ENCODE measurements at regions not wholly inside any gene's neighbourhood (a gene's known extent, or its start where the extent isn't known, plus 50 kb on each side); places are given as distances from the start of the nearest gene placed in this dataset.
A peak's percentile ranks its signal among the peaks of the same experiment; 100 is the strongest.

GRCh38 chr13:104759069-104759468 lies 1692.9 kb upstream of the SLC10A2 start:
- Histone ChIP-seq H3K27ac (ENCODE audit: poor library complexity, severe bottlenecking) (no peak overlapping the region), H3K4me3 (ENCODE audit: severe bottlenecking) (no peak overlapping the region), H3K36me3 (ENCODE audit: low read depth) (no peaks in the 10 kb centered on the region), H3K27me3 (ENCODE audit: insufficient read depth, poor library complexity, severe bottlenecking) (no peaks in the 10 kb centered on the region), H3K4me1 (ENCODE audit: insufficient read depth, poor library complexity, severe bottlenecking) (no peaks in the 10 kb centered on the region), H3K9me3 (ENCODE audit: severe bottlenecking) (no peaks in the 10 kb centered on the region)
- no peak for ATAC-seq (ENCODE audit: low read depth)
- DNase-seq (ENCODE audit: low spot score), result no peak
- TF ChIP-seq CTCF (IDR thresholded peaks at IDR 0.05; ENCODE audit: poor library complexity, severe bottlenecking), result no peak

GRCh38 chr13:104757712-104758111 lies 1691.5 kb upstream of the SLC10A2 start:
- ATAC-seq (ENCODE audit: low read depth), result no peak
- no peak overlapping the region for H3K27ac ChIP-seq (ENCODE audit: poor library complexity, severe bottlenecking)

DNA sequence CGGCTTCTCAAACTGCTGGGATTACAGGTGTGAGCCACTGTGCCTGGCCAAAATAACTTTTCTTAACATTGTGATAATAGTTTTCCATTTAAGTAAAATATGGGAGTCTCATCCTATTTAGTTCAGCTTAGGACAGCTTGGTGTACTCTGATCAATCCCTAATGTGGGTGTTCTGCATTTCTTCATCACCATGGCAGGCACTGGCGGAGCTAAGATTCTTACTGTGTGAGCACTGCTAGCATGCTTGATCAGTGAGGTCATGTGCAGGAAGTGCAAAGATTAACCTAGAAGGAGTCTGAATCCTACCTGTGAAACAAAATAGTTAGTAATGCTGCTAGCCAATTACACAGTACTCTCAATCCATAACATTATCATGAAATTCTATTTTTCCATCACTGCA lies 1684.2 kb upstream of the SLC10A2 start:
- H3K27ac ChIP-seq (ENCODE audit: poor library complexity, severe bottlenecking), result no peak overlapping the region
- ATAC-seq (ENCODE audit: low read depth) (peak; percentile 97), DNase-seq (ENCODE audit: low spot score) (no peak)
- no peaks in the 10 kb centered on the region for H3K4me1 ChIP-seq (ENCODE audit: insufficient read depth, poor library complexity, severe bottlenecking)
- TF ChIP-seq CTCF (IDR thresholded peaks at IDR 0.05; ENCODE audit: poor library complexity, severe bottlenecking), result no peak
- no peaks in the 10 kb centered on the region for H3K27me3 ChIP-seq (ENCODE audit: insufficient read depth, poor library complexity, severe bottlenecking)
- no peaks in the 10 kb centered on the region for H3K36me3 ChIP-seq (ENCODE audit: low read depth)
- no peaks in the 10 kb centered on the region for H3K9me3 ChIP-seq (ENCODE audit: severe bottlenecking)
- H3K4me3 ChIP-seq (ENCODE audit: severe bottlenecking), result no peak overlapping the region

More at GRCh38 chr13:104757712-104758111, 1691.5 kb upstream of the SLC10A2 start:
- no peaks in the 10 kb centered on the region for H3K27me3 ChIP-seq (ENCODE audit: insufficient read depth, poor library complexity, severe bottlenecking)
- H3K36me3 ChIP-seq (ENCODE audit: low read depth), result no peaks in the 10 kb centered on the region
- H3K9me3 ChIP-seq (ENCODE audit: severe bottlenecking), result no peaks in the 10 kb centered on the region
- TF ChIP-seq CTCF (IDR thresholded peaks at IDR 0.05; ENCODE audit: poor library complexity, severe bottlenecking), result no peak
- H3K4me3 ChIP-seq (ENCODE audit: severe bottlenecking), result no peak overlapping the region
- H3K4me1 ChIP-seq (ENCODE audit: insufficient read depth, poor library complexity, severe bottlenecking), result no peaks in the 10 kb centered on the region
- DNase-seq (ENCODE audit: low spot score), result no peak

GRCh38 chr13:104740641-104741222 lies 1674.5 kb upstream of the SLC10A2 start:
- H3K36me3 ChIP-seq (ENCODE audit: low read depth), result no peaks in the 10 kb centered on the region
- no peak for ATAC-seq (ENCODE audit: low read depth)
- H3K9me3 ChIP-seq (ENCODE audit: severe bottlenecking), result no peaks in the 10 kb centered on the region
- DNase-seq (ENCODE audit: low spot score), result no peak
- H3K27me3 ChIP-seq (ENCODE audit: insufficient read depth, poor library complexity, severe bottlenecking), result no peaks in the 10 kb centered on the region
- no peaks in the 10 kb centered on the region for H3K4me1 ChIP-seq (ENCODE audit: insufficient read depth, poor library complexity, severe bottlenecking)
- no peak overlapping the region for H3K4me3 ChIP-seq (ENCODE audit: severe bottlenecking)
- no peak for TF ChIP-seq CTCF (IDR thresholded peaks at IDR 0.05; ENCODE audit: poor library complexity, severe bottlenecking)
- H3K27ac ChIP-seq (ENCODE audit: poor library complexity, severe bottlenecking), result no peak overlapping the region

- no peaks in the 10 kb centered on the region for H3K4me1 ChIP-seq (ENCODE audit: insufficient read depth, poor library complexity, severe bottlenecking)
- TF ChIP-seq CTCF (IDR thresholded peaks at IDR 0.05; ENCODE audit: poor library complexity, severe bottlenecking), result no peak
- H3K4me3 ChIP-seq (ENCODE audit: severe bottlenecking), result no peak overlapping the region
- H3K36me3 ChIP-seq (ENCODE audit: low read depth), result no peaks in the 10 kb centered on the region
- ATAC-seq (ENCODE audit: low read depth), result no peak
- no peaks in the 10 kb centered on the region for H3K27me3 ChIP-seq (ENCODE audit: insufficient read depth, poor library complexity, severe bottlenecking)
- no peak for DNase-seq (ENCODE audit: low spot score)
- H3K9me3 ChIP-seq (ENCODE audit: severe bottlenecking), result no peaks in the 10 kb centered on the region
- H3K27ac ChIP-seq (ENCODE audit: poor library complexity, severe bottlenecking), result no peak overlapping the region
These were observed 1671.5 kb upstream of the SLC10A2 start for GRCh38 chr13:104737713-104738112.

All from RWPE2 (cell line).